Pancreas (tissue), 10 donors: ENCODE measurements at regions not wholly inside any gene's neighbourhood (a gene's known extent, or its start where the extent isn't known, plus 50 kb on each side); places are given as distances from the start of the nearest gene placed in this dataset.

Experiments
- ATAC-seq, 4 donors: fragments of 200-7000 bp; cut with Tn5 transposase; one replicate each; pipeline versions ENCODE4 v1.8.0 to v1.9.1; 2020; ENCODE audit warnings: mild to moderate bottlenecking in 4 of 4, moderate library complexity in 4 of 4
- DNase-seq, 6 donors: peaks; one replicate each; pipeline ENCODE4 v3.0.0-alpha.2; 2020
- FAIRE-seq: peaks from 2 replicates; lab custom pipeline; 2012; peaks lifted over from hg19 to GRCh38; lab: Jason Lieb, UNC
- H3K27ac ChIP-seq, 4 donors: fragments of 200-600 bp; sonication (generic); 1 replicate in 3 of 4; 2 replicates in 1 of 4; pipeline versions ENCODE4 v1.5.0 to v1.8.0; 2020
- H3K27me3 ChIP-seq, 4 donors: fragments of 200-600 bp; one replicate each; pipeline ENCODE4 v1.8.0; 2021
- H3K36me3 ChIP-seq, 3 donors: fragments of 200-600 bp; sonication (generic) in 1 of 3; one replicate each; pipeline versions ENCODE4 v1.5.0 to v1.8.0; 2020 to 2021
- H3K4me1 ChIP-seq, 3 donors: fragments of 200-600 bp; one replicate each; pipeline ENCODE4 v1.8.0; 2021
- H3K4me3 ChIP-seq, 4 donors: fragments of 200-600 bp; sonication (generic) in 2 of 4; one replicate each; pipeline versions ENCODE4 v1.5.0 to v1.8.0; 2020 to 2021
- H3K9me3 ChIP-seq, 4 donors: fragments of 200-600 bp; one replicate each; pipeline ENCODE4 v1.8.0; 2021
- CTCF ChIP-seq, 4 donors: fragments of 200-600 bp; sonication (generic) in 3 of 4; IDR thresholded peaks; one replicate each; pipeline versions ENCODE4 v1.5.0 to v1.8.0; 2021; ENCODE audit warnings: antibody characterized with exemption in 4 of 4
- WGBS, 2 donors: extraction: QIAGEN DNeasy Blood & Tissue Kit; methylation state at CpG; one replicate each; pipeline ENCODE4 v1.1.7; 2013; 5-methylcytosine and 5-hydroxymethylcytosine counted together
- intact Hi-C, 3 donors: fragments of 100-400 bp; cut with DNase I; formaldehyde crosslinking; loops; one replicate each; pipeline versions ENCODE4 v1.11.1 to v1.14.2; 2022
- donor health status: healthy with polysubstance abuse.
- donor health status: DM: no; HTN: no; CAD: no; lungs with moderate emphysema.
- donor health status: DM: no; HTN: no; CAD: no.
- donor health status: control.
- donor health status: control.
- donor health status: Bipolar disorder and iron deficiency.
- donor health status: DM: yes; HTN: yes; CAD: no.
- donor health status: DM: no; HTN: no; CAD: no.
- donor health status: DM: no; HTN: no; CAD: no.
- donor health status: DM: yes; HTN: yes; CAD: no.

DNA sequence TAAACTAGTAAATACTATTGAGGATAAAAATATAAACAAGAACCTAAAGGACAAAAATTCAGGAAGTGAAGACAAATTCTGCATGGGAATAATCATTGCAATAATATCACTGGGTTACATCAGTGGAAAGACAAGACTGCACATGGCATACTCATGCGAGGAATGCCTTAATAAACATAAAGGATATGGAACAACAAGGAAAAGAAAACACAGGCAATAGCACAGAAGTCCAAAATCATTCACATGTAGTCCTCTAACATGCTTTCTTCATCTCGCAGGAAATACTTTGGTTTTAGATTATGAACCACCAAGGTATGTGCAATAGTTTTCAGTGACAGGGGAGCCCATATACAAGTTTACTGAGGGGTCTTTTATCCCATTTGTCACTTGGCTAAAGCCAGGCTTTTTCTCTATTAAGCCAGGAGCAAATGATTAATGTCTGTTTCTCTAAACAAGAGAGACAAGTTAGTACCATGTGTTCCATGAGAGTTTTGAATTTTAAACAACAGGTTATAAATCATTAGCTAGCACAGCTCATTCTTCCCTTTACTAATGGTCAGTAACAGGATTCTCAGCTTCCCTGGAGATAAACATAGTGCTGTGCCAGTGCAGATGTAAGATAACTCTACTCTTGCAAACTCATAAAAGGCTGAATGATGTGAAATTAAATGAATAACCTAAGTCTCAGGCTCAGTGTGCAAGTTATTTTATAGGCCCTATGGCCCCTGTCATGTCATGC, 353.6 kb upstream of the FSIP2 start:
- Histone ChIP-seq H3K27me3 (no peaks in the 10 kb centered on the region), H3K27ac (peak overlapping the region in 2 of 4 donors; percentile 5 to 64), H3K9me3 (no peaks in the 10 kb centered on the region), H3K36me3 (no peaks in the 10 kb centered on the region), H3K4me1 (no peaks in the 10 kb centered on the region), H3K4me3 (no peak overlapping the region)
- WGBS, 2 donors = 37 to 52% methylated on average over 2 of the region's 2 CpGs
- peak; percentile 48 to 88 (median 68) for ATAC-seq
- DNase-seq = no peak
- no peak for FAIRE-seq
- intact Hi-C loops = no loop called here
- no peak for TF ChIP-seq CTCF (IDR thresholded peaks at IDR 0.05)

- DNase-seq (no peak), ATAC-seq (no peak), FAIRE-seq (no peak)
- intact Hi-C loops = no loop called here
- no peak for TF ChIP-seq CTCF (IDR thresholded peaks at IDR 0.05)
- no peaks in the 10 kb centered on the region for H3K36me3 ChIP-seq
- H3K4me3 ChIP-seq = no peak overlapping the region
- WGBS, 2 donors = 49 to 78% methylated on average over 2 of the region's 2 CpGs
- H3K27me3 ChIP-seq = no peaks in the 10 kb centered on the region
- H3K4me1 ChIP-seq = no peaks in the 10 kb centered on the region
- H3K27ac ChIP-seq = no peak overlapping the region
- no peaks in the 10 kb centered on the region for H3K9me3 ChIP-seq
Observed at GRCh38 chr2:185388226-185388625, 350.4 kb upstream of the FSIP2 start.

GRCh38 chr2:185391543-185391942, 347.1 kb upstream of the FSIP2 start:
- no peaks in the 10 kb centered on the region for H3K9me3 ChIP-seq
- H3K27ac ChIP-seq = no peak overlapping the region
- DNase-seq = no peak
- no peak for ATAC-seq
- no peaks in the 10 kb centered on the region for H3K4me1 ChIP-seq
- intact Hi-C loops = no loop called here
- H3K4me3 ChIP-seq = no peak overlapping the region
- no peak for FAIRE-seq
- no peak for TF ChIP-seq CTCF (IDR thresholded peaks at IDR 0.05)
- no peaks in the 10 kb centered on the region for H3K27me3 ChIP-seq
- H3K36me3 ChIP-seq = no peaks in the 10 kb centered on the region

DNA sequence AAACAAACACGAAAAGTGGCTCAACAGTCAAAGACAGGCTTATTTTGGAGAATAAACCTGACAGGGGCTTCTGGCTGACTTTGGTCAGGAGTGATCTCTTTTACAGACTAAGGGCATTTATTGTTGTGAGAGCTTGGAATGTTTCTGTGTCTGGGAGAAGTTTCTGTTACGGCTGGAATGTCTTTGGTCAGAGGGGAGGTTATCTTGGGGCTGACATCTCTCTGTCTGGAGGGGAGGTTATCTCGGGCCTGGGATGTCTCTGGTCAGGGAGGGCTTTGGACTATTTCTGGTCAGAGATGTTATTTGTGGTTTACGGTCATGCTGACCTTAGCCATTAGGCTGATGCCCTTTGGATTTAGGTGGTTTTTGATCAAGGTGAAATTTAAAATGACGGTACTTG, 345.5 kb upstream of the FSIP2 start:
- FAIRE-seq (no peak), DNase-seq (no peak), ATAC-seq (no peak)
- H3K36me3 ChIP-seq = no peaks in the 10 kb centered on the region
- no peak overlapping the region for H3K27ac ChIP-seq
- intact Hi-C loops = no loop called here
- H3K4me1 ChIP-seq = no peaks in the 10 kb centered on the region
- no peaks in the 10 kb centered on the region for H3K27me3 ChIP-seq
- no peak for TF ChIP-seq CTCF (IDR thresholded peaks at IDR 0.05)
- no peaks in the 10 kb centered on the region for H3K9me3 ChIP-seq
- 71 to 79% methylated on average over 5 of the region's 5 CpGs for WGBS, 2 donors
- no peak overlapping the region for H3K4me3 ChIP-seq

GRCh38 chr2:185402474-185402873, 336.1 kb upstream of the FSIP2 start:
- ATAC-seq = no peak
- peak; percentile 51 for FAIRE-seq
- Histone ChIP-seq H3K27ac (no peak overlapping the region), H3K36me3 (no peaks in the 10 kb centered on the region), H3K9me3 (no peaks in the 10 kb centered on the region), H3K27me3 (no peaks in the 10 kb centered on the region), H3K4me3 (no peak overlapping the region), H3K4me1 (no peaks in the 10 kb centered on the region)
- intact Hi-C loops = no loop called here
- DNase-seq = no peak
- 57 to 77% methylated on average over 1 of the region's 1 CpG for WGBS, 2 donors
- TF ChIP-seq CTCF (IDR thresholded peaks at IDR 0.05) = no peak
